Pancreas (tissue), 10 donors: ENCODE measurements at regions not wholly inside any gene's neighbourhood (a gene's known extent, or its start where the extent isn't known, plus 50 kb on each side); places are given as distances from the start of the nearest gene placed in this dataset.

ENCODE experiments used
- ATAC-seq, 4 donors: fragments of 200-7000 bp; cut with Tn5 transposase; one replicate each; pipeline versions ENCODE4 v1.8.0 to v1.9.1; 2020; ENCODE audit warnings: mild to moderate bottlenecking in 4 of 4, moderate library complexity in 4 of 4
- DNase-seq, 6 donors: peaks; one replicate each; pipeline ENCODE4 v3.0.0-alpha.2; 2020
- FAIRE-seq: peaks from 2 replicates; lab custom pipeline; 2012; peaks lifted over from hg19 to GRCh38; lab: Jason Lieb, UNC
- H3K27ac ChIP-seq, 4 donors: fragments of 200-600 bp; sonication (generic); 1 replicate in 3 of 4; 2 replicates in 1 of 4; pipeline versions ENCODE4 v1.5.0 to v1.8.0; 2020
- H3K27me3 ChIP-seq, 4 donors: fragments of 200-600 bp; one replicate each; pipeline ENCODE4 v1.8.0; 2021
- H3K36me3 ChIP-seq, 3 donors: fragments of 200-600 bp; sonication (generic) in 1 of 3; one replicate each; pipeline versions ENCODE4 v1.5.0 to v1.8.0; 2020 to 2021
- H3K4me1 ChIP-seq, 3 donors: fragments of 200-600 bp; one replicate each; pipeline ENCODE4 v1.8.0; 2021
- H3K4me3 ChIP-seq, 4 donors: fragments of 200-600 bp; sonication (generic) in 2 of 4; one replicate each; pipeline versions ENCODE4 v1.5.0 to v1.8.0; 2020 to 2021
- H3K9me3 ChIP-seq, 4 donors: fragments of 200-600 bp; one replicate each; pipeline ENCODE4 v1.8.0; 2021
- WGBS, 2 donors: extraction: QIAGEN DNeasy Blood & Tissue Kit; methylation state at CpG; one replicate each; pipeline ENCODE4 v1.1.7; 2013; 5-methylcytosine and 5-hydroxymethylcytosine counted together
- intact Hi-C, 3 donors: fragments of 100-400 bp; cut with DNase I; formaldehyde crosslinking; loops; one replicate each; pipeline versions ENCODE4 v1.11.1 to v1.14.2; 2022
- TF ChIP-seq, protein P1 (sequence below), 4 donors: fragments of 200-600 bp; sonication (generic) in 3 of 4; IDR thresholded peaks; one replicate each; pipeline versions ENCODE4 v1.5.0 to v1.8.0; 2021; ENCODE audit warnings: antibody characterized with exemption in 4 of 4
- donor health status: healthy with polysubstance abuse.
- donor health status: DM: no; HTN: no; CAD: no; lungs with moderate emphysema.
- donor health status: DM: no; HTN: no; CAD: no.
- donor health status: control.
- donor health status: control.
- donor health status: Bipolar disorder and iron deficiency.
- donor health status: DM: yes; HTN: yes; CAD: no.
- donor health status: DM: no; HTN: no; CAD: no.
- donor health status: DM: no; HTN: no; CAD: no.
- donor health status: DM: yes; HTN: yes; CAD: no.

DNA sequence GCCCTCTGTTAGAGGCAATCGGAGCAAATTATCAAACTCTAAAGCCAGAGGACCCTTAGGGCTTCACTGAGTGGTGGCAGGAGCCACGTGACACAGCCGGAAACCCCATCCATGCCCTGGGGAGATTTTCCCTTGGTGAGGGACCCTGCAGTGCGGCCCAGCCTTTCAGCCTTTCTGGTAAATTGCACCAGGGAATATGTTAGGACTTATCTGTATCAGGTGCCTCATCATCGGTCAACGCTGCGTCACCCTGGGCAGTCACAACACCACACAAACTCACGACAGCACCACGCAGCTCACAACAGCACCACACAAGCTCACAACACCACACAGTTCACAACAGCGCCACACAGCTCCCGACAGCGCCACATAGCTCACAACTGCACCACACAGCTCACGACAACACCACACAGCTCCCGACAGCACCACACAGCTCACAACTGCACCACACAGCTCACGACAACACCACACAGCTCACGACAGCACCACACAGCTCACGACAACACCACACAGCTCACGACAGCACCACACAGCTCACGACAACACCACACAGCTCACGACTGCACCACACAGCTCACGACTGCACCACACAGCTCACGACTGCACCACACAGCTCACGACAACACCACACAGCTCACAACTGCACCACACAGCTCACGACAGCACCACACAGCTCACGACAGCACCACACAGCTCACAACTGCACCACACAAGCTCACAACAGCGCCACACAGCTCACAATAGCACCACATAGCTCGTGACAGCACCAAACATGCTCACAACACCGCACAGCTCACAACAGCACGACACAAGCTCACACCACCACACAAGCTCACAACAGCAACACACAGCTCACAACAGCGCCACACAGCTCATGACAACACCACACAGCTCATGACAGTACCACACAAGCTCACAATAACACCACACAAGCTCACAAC is 199.0 kb downstream of the DLL1 start:
- FAIRE-seq = no peak
- Histone ChIP-seq H3K27ac (no peak overlapping the region), H3K4me3 (no peak overlapping the region), H3K27me3 (no peaks in the 10 kb centered on the region), H3K9me3 (no peaks in the 10 kb centered on the region), H3K4me1 (no peaks in the 10 kb centered on the region), H3K36me3 (no peaks in the 10 kb centered on the region)
- no peak for ATAC-seq
- intact Hi-C loops = no loop called here
- WGBS, 2 donors = 76 to 82% methylated on average over 30 of the region's 30 CpGs
- DNase-seq = peak in 1 of 6 donors; percentile 37
- TF ChIP-seq, protein P1, sequence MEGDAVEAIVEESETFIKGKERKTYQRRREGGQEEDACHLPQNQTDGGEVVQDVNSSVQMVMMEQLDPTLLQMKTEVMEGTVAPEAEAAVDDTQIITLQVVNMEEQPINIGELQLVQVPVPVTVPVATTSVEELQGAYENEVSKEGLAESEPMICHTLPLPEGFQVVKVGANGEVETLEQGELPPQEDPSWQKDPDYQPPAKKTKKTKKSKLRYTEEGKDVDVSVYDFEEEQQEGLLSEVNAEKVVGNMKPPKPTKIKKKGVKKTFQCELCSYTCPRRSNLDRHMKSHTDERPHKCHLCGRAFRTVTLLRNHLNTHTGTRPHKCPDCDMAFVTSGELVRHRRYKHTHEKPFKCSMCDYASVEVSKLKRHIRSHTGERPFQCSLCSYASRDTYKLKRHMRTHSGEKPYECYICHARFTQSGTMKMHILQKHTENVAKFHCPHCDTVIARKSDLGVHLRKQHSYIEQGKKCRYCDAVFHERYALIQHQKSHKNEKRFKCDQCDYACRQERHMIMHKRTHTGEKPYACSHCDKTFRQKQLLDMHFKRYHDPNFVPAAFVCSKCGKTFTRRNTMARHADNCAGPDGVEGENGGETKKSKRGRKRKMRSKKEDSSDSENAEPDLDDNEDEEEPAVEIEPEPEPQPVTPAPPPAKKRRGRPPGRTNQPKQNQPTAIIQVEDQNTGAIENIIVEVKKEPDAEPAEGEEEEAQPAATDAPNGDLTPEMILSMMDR (IDR thresholded peaks at IDR 0.05) = no peak

DNA sequence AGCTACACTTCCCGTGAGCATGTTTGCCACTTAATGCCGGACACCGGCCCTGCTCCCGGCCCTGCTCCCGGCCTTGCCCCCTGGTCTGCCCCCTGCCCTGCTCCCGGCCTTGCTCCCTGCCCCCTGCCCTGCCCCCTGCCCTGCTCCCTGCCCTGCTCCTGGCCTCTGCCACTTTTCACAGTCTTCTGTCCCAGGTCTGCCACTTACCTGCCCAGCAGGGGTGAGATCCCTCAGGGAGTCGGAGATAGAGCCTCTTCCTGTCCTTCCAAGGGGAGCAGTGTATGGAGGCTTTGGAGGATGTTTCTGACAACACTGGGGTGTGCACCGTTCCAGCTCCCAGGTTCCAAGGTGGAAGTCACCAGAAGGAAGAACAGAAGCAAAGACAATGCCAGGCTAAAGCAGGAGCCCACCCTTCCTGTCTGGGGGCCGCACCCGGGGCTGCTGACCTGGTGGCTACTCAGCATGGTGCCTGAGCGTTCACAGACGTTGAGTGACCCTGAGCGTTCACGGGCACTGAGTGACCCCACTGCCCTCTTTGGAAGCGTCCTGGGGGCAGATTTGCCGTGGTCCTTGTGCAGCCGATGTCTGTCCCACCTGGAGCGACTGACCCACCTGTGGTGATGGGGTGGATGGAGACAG is 199.8 kb downstream of the DLL1 start:
- DNase-seq = peak in 2 of 6 donors; percentile 36
- Histone ChIP-seq H3K27me3 (no peaks in the 10 kb centered on the region), H3K4me3 (no peak overlapping the region), H3K9me3 (no peaks in the 10 kb centered on the region), H3K27ac (no peak overlapping the region), H3K4me1 (no peaks in the 10 kb centered on the region), H3K36me3 (no peaks in the 10 kb centered on the region)
- WGBS, 2 donors = 73 to 74% methylated on average over 18 of the region's 18 CpGs
- ATAC-seq = no peak
- no peak for FAIRE-seq
- TF ChIP-seq, protein P1 (IDR thresholded peaks at IDR 0.05) = no peak
- intact Hi-C loops = no loop called here

GRCh38 chr6:170090561-170090960 is 200.3 kb downstream of the DLL1 start:
- Histone ChIP-seq H3K27me3 (no peaks in the 10 kb centered on the region), H3K4me3 (no peak overlapping the region), H3K36me3 (no peaks in the 10 kb centered on the region), H3K4me1 (no peaks in the 10 kb centered on the region), H3K9me3 (no peaks in the 10 kb centered on the region), H3K27ac (no peak overlapping the region)
- intact Hi-C loops = no loop called here
- TF ChIP-seq, protein P1 (IDR thresholded peaks at IDR 0.05) = no peak
- no peak for ATAC-seq
- 85 to 89% methylated on average over 12 of the region's 12 CpGs for WGBS, 2 donors
- no peak for FAIRE-seq
- DNase-seq = no peak

GRCh38 chr6:170089963-170090362 is 200.9 kb downstream of the DLL1 start:
- Histone ChIP-seq H3K9me3 (no peaks in the 10 kb centered on the region), H3K4me1 (no peaks in the 10 kb centered on the region), H3K36me3 (no peaks in the 10 kb centered on the region), H3K27me3 (no peaks in the 10 kb centered on the region), H3K27ac (no peak overlapping the region), H3K4me3 (no peak overlapping the region)
- intact Hi-C loops = no loop called here
- no peak for FAIRE-seq
- ATAC-seq = no peak
- WGBS, 2 donors = 75% methylated on average over 11 of the region's 11 CpGs
- TF ChIP-seq, protein P1 (IDR thresholded peaks at IDR 0.05) = no peak
- peak in 4 of 6 donors; percentile 4 to 53 (median 26) for DNase-seq
